Amygdala (tissue), 56 donors: ENCODE measurements at regions not wholly inside any gene's neighbourhood (a gene's known extent, or its start where the extent isn't known, plus 50 kb on each side); places are given as distances from the start of the nearest gene placed in this dataset.
"Not testable (repeated sequence)": the region's sequence is repeated elsewhere in the genome, so short reads cannot be mapped to it uniquely, and the experiment has no call there.

Experiments used
- DNase-seq, 56 donors: peaks; one replicate each; lab custom pipeline; 2025; lab: John Stamatoyannopoulos, UW

DNA sequence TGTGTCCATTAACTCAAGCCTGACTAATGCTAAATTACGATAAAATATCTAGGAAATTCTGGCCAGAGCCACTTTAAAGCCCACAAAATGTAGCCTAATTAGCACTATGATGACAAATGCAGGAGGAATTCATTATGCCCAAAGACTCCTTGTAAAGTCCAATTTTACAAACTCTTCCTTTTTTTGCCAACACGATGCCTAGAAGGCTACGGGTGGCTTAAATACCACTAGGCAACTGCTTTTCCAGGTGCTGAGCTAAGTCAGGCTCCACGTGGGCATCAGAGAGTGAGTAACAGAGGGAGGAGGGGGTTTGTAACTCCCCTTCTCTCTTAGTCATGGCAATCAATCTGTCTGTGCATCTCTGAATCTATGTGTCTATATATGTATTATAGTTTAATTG, 172.4 kb upstream of the NTF3 start:
- DNase-seq, result no peak

DNA sequence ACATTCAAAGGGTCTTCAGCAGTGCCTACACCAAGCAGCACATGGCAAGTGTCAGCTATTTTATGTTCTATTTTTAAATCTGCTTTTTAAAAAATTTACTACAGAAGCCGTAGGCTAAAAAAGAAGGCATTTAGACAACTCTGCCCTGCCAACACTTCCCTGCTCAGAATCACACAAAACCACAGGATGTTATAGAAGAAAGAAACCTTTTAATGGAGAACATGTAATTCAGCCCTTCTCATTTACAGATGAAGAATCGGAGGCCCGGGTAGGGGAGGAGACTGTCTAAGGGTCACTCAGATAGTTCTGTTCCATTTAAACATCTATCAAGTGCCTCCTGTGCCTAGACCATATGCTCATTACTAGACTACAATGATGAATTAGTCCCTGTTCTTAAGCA, 171.8 kb upstream of the NTF3 start:
- DNase-seq, result no peak

DNA sequence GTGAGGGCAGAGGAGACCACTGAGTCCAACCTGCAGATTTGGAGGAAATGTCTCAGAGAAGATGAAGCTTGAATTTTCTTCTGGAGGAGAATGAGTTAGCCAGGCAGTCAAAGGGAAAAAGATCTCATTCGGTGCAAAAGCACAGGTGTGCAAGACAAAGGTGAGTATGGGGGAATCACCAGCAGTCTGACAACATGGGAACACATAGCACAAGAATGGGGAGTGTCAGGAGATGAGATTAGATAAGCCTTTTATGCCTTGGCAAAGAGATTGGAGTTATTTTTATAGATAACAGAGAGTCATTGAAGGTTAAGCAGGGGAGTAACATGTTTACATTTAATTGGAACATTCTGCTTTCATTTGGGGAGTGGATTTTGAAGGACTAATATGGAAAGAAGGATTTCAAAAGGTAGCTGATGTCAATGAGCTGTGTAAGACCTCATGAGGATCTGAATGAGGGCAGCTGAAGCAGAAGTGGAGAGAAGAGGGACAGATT, 171.3 kb upstream of the NTF3 start:
- DNase-seq, result no peak

DNA sequence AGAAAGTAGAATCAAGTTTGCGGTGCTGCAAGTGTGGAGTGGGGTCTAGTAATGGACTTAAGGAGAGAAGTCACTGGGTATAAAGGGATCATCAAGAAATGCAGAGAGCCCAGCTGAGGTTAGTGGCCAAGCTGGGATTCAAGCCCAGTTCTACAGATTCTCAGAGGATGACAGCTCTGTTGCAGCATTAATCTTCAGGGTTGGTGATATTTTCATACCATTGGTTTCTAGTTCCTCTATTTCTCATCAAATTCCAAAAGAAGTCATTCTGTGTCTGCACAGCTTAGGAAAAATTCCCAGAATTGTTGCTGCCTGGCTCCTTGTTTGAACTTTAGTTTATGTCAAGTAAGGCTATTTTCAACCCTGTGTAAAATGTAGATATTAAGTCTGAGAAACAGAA, 169.5 kb upstream of the NTF3 start:
- no peak for DNase-seq

DNA sequence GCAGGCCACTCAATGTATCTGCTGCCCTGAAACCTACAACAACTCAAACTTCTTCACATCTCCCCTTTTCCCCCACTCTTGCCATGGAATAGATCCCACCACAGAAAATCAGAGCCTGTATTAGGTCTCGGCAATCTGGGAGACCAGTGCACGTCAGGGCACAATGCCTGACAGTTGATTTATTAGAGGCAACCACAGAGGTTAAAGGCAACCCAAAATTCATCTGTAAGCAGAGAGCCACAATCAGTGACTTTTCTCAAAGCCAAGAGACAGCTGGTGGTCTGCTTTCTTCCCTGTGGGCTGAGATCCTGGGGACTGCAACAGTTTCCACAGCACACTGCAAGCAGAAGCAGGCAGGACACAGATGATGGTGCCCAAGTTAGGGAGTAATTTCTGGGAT, 169.0 kb upstream of the NTF3 start:
- no peak for DNase-seq

DNA sequence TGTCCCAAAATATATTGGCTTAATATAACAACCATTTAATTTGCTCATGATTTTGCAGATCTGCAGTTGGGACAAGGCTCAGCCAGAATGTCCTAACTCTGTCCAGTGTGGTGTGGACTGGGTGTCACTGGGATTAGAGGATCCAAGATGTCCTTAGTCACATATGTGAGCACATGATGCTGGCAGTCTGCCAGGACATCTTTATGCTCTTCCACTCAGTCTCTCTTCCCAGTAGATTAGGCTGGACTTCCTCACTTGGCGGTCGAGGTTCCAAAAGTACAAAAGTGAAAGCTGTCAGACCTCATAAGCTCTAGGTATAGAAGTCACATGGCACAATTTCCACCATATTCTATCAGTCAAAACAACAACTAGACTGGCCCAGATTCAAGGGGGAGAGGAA, 167.9 kb upstream of the NTF3 start:
- DNase-seq, result no peak

DNA sequence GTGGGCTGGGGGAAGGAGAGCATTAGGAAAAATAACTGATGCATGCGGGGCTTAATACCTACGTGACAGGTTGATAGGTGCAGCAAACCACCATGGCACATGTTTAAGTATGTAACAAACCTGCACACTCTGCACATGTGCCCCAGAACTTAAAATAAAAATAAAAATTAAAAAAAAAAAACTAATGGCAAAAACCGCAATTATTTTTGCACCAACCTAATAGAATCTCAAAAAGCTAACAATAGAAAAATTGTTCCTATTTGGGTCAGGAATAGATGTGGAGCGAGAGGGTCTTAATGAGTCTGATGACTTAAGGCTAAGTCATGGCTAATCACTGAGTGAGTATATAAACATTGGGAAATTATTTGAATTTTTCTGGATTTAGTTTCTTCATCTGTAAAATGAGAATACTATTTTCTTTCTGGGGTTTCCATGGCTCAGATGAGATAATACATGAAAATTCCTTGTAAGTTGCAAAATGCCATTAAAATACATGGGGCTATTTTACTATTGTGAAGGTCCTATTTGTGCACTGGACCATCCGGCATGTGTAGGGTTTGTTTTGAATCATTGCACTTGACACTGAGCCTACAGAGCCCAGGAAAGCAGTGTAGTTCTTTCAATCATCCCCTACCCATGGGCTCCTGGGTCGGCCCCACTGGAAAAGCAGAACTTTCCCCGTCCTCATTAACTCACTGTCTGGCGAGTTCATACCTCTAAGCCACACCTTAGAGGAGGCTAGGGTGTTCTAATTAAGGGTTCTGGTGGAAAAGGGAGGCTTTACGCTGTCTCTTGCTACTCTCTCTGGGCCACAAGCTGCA, 164.1 kb upstream of the NTF3 start:
- no peak for DNase-seq

DNA sequence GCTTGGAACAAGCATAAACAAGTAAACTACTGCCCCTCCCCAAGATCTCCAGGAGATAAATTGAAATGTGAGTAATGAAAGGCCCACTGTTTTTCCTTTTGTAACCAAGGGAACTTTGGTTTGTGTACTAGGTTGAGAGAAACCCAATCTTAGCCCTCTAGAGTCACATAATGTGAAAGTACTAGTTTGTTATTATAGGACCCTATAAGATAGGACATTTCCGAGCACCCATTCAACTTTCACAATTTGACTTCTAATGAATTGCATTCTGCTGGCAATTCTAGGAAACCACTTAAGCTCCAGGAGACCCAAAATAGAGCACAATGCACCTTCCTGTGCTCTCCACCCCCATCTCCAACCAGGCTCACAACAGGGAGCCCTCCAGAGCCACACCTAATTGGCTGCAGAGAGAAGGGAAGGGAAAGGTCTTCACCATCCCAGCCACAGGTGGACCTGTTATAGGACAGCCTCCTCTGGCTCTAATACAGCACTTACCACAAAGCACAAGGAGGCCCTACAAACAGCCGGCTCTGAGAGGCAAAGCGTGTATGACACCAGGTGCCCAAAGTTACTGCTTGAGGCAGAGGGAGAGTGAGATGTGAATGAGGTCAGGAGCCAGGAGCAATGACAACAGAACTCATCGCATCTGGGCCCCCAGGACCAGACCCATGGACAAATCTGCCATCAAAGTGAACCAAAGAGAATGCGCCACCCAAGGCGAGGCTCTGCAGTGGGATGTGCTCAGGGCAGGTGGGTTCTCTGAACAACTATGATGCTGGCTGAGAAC, 163.3 kb upstream of the NTF3 start:
- DNase-seq, result no peak

DNA sequence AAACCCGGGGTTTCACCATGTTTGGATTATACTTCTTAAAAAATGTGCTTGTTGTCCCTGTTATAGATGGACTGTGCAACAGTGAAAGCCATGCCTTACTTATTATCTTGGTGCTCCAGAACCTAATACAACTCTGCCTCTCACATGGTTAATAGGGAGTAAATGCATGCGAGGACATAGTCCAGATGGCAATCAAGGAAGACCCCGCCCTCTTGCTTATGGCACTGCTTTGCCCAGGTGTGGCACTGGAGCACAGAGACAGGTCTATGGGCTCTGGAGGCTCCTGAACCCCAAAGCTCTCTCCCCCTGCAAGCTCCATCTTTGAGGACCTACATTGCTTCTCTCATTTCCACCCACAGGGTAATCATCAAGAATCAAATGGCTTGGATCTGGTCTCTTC, 162.1 kb upstream of the NTF3 start:
- no peak for DNase-seq

DNA sequence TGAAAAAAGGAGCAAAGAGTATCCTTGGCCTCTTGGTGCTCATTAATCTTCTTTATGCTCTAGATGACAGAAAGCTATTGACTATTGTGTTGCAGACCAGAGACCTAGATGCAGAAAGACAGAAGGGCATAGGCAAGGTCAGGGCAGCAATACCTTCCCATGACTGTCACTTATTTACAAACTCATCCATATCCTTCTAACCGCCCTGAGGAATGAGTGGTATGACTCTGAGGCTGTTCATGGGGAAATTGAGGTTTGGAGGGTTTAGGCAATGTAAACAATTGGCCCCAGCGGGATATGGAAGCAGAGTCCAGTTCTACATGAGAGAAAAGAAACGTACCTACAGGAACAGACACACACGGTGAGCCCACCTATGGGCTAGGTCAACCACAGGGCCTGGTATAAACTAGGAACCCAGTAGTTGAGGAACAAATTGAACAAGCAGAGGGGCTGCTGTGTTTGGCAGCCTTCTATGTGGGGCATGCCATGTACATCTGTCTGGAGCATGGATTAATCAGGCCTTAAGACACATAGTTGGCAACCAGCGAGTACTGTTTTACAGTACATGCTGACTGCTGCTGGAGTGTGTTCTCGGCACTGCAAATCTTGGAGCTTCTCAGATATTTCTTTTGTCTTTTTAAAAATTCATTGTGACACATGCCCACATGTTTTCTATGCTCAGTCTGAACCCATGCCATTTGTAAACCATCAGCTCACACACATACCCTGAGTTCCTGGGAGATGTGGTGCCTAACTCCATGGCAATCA, 159.7 kb upstream of the NTF3 start:
- DNase-seq, result no peak

DNA sequence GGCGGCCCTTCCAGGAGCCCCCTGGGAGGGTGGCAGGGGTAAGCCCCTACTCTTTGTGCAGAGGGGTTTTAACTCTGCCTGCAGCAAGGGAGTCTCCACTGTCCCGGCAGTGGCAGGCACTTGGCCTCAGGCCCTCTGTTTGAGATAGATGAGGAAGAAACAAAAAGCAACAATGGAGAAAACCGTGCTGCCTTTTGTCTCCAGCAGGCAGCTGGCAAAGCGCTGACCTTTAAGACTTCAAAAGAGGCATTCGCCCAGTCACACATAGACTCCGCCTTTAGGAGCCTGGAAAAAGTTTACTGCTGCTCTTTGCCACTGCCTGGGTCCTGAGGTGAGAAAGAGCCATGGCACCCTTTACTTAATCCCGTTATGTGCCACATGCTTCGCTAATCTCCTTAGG, 158.2 kb upstream of the NTF3 start:
- DNase-seq, result no peak

DNA sequence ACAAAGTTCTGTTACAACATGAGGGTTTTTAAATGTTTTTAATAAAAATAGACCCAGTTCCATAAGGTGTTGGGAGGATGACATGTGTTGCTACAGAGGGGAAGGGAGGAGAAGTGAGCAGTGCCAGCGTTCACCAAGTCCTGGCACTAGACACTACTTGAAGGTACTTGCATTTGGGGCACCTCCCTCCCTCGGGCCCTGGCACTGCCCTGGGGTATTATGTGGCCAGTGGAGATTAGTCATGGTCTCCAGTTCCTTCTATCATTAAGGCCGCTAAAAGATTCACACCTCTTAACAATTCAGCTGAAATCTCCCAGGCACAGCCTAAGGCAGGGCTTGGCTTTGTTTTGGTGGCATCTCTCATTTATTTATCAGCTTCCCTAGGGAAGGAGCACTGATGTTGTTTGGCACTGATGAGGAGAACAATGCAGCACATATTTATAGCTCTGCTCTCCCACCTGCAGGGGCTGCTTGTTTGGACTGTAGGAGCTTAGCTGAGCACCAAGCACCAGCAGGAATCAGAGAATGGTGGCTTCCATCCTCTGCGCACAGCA, 155.5 kb upstream of the NTF3 start:
- no peak for DNase-seq

DNA sequence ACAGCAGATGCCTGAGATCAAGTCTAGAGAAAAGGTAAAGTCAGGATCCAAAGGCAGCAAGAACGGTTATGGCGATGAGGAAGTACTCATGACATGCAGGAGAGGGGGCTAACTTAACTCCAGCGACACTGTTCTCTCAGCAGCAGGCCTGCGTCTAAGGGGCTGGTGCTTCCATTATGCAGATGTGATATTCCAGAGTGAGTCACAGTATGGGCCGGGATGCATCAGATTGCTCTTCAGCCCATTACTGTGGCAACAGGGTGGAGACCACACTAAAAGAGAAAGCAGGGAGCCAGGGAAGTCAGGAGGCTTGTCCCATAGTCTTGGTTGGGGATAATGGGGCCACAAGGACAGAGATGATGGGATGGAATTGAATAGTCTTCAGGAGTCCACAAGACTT, 151.8 kb upstream of the NTF3 start:
- DNase-seq, result no peak

DNA sequence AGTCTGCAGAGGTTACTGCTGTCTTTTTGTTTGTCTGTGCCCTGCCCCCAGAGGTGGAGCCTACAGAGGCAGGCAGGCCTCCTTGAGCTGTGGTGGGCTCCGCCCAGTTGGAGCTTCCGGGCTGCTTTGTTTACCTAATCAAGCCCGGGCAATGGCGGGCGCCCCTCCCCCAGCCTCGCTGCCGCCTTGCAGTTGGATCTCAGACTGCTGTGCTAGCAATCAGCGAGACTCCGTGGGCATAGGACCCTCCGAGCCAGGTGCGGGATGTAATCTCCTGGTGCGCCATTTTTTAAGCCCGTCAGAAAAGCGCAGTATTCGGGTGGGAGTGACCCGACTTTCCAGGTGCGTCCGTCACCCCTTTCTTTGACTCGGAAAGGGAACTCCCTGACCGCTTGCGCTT, 141.5 kb upstream of the NTF3 start:
- DNase-seq, result not testable (repeated sequence)

DNA sequence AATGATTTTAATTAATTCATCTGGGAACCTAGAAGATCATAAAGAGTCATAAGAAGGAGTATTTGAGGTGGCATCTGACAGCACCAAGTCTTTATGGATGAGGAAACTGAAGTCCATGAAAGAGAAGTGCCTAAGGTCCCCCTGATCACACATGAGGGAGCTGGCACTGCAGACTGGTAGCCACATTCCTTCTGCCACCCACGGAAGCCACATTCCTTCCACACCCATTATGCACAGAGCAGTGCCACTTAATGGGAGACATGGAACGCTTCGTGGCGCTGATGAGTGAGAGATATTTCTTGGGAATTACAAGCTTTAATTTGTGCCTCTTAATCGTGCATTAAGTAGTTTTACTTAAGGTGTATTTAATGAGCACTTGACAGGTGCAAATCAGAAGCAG, 139.3 kb upstream of the NTF3 start:
- no peak for DNase-seq

DNA sequence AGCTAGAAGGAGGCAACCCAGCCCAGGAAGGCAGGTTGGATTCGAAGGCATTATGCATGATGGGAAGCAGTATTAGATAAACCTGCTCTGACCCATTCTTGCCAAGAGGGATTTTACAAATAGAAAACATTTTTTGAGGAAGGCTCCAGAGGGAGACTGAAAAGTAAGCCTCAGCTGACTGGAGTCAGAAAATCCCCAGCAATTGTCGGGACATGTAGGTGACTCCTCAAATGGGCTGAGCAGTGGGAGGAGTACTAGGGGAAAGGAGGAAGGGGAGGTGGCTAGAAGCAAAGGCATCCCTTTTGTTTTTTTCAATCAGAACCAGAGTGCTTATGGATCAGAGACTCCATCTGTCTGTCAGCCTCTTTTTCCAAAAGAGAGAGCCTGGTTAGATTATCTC, 138.1 kb upstream of the NTF3 start:
- DNase-seq, result no peak

DNA sequence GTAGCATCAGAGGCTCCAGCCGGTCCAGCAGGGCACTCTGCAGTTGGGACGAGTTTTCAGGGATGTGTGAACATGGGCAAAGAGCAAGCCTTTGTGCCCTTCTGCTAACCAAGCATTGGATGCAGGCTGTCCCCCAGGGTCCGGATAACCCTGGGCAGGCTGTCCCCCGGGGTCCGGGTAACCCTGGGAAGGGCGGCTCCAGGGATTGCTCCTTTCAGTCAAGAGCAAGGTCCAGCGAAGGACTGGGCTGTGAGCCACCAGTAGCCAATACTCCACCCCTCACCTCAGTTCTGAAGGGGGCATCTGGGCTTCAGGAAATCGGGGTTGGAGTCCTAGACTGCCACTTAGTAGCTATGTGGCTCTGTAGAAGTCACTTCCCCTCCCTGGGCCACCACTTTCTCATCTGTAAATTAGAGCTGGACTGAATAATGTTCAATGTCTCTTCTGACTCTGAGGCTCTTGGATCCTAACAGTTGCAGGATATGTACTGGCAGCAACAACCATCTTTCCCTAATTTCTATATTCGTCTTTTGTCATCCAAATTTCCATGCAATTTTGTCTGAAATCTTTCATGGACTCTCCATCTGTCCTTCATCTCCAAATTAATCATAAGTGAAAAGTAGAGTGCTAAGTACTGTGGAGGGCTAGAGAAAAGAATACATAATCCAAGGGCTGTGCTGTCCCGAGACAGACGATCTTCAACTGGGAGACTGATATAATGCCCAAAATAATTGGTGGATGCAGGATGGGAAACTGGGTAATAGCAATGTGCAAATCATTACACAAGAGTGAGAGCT, 137.4 kb upstream of the NTF3 start:
- DNase-seq, result no peak

DNA sequence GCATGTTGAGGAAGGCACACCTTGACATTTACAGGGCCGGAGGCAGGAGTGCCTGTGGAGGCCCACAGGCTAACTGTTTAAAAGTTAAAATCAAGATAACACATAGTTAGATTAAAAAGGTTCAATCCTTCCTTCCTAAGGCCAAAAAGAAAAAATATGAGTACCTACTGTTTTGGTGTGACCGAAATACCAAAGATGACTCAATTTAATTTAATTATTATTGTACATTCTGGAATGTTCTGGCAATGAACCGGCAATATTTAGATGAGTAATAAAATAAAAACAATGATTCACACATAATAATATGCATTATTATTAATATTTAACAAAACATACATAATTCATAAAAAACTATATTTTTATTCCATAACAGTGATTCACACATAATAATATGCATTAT, 136.8 kb upstream of the NTF3 start:
- DNase-seq, result no peak

DNA sequence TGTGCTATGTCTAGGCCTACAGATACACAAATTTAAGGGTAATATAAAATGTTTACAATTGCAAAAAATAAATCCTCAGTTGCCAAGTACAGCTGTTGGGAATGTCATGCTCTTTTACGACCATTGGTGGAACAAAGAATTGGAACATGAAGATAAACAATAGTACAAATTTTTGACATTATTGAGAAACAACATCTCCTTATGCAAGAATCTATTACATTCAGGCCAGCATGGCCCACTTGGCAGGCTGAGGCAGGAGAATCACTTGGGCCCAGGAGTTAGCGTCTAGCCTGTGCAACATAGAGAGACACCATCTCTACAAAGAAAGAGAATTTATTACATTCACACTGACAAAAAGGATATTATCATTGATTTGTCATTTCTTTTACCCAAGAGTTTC, 135.9 kb upstream of the NTF3 start:
- DNase-seq, result no peak

DNA sequence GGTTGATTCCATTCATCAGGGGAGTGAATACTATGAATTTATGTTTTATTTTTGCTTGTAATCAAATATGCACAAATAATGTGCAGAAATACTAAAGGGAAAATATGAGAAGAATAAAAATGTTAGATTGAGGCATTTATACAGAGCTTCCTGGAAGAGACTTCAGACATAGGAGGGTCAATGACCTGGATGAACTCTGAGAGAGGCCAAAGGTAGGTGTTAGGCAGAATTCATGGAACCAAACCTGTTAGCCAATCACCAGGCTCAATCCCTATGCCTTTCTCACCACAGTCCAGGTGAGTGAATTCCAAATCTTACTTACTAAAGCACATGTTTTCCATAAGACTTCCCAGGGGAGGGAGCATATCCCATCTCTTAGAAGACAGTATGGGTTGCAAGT, 130.4 kb upstream of the NTF3 start:
- no peak for DNase-seq
